ENCODE measurements at regions not wholly inside any gene's neighbourhood (a gene's known extent, or its start where the extent isn't known, plus 50 kb on each side); places are given as distances from the start of the nearest gene placed in this dataset.

- TF ChIP-seq CTCF (IDR thresholded peaks at IDR 0.05), result no peak
- TF ChIP-seq EP300 (IDR thresholded peaks at IDR 0.05), result no peak
- TF ChIP-seq POLR2A (IDR thresholded peaks at IDR 0.05), result no peak
These were observed 87.5 kb downstream of the RWDD3 start for GRCh38 chr1:95321531-95321930.

Data from sigmoid colon (tissue), 4 donors.